Osteocyte (in vitro differentiated cells): ENCODE measurements at regions not wholly inside any gene's neighbourhood (a gene's known extent, or its start where the extent isn't known, plus 50 kb on each side); places are given as distances from the start of the nearest gene placed in this dataset.

Source experiments
- DNase-seq: peaks from one replicate; pipeline ENCODE4 v3.0.0; 2021; ENCODE audit warnings: mixed read lengths; ENCODE audit not compliant: unreplicated experiment; ENCODE audit errors: extremely low spot score
- H3K27ac Mint-ChIP-seq: one replicate; pipeline ENCODE4 v1.8.0; 2021; ENCODE audit warnings: mild to moderate bottlenecking, mixed read lengths; ENCODE audit not compliant: unreplicated experiment
- H3K27me3 Mint-ChIP-seq: one replicate; pipeline ENCODE4 v1.8.0; 2021; ENCODE audit warnings: mixed read lengths; ENCODE audit not compliant: unreplicated experiment
- H3K36me3 Mint-ChIP-seq: one replicate; pipeline ENCODE4 v1.8.0; 2021; ENCODE audit warnings: mixed read lengths; ENCODE audit not compliant: unreplicated experiment
- H3K4me1 Mint-ChIP-seq: one replicate; pipeline ENCODE4 v1.8.0; 2021; ENCODE audit warnings: mixed read lengths; ENCODE audit not compliant: unreplicated experiment
- H3K4me3 Mint-ChIP-seq: one replicate; pipeline ENCODE4 v1.8.0; 2021; ENCODE audit warnings: mild to moderate bottlenecking, moderate library complexity, mixed read lengths; ENCODE audit not compliant: unreplicated experiment
- H3K9me3 Mint-ChIP-seq: one replicate; pipeline ENCODE4 v1.8.0; 2021; ENCODE audit warnings: mixed read lengths; ENCODE audit not compliant: unreplicated experiment
- CTCF ChIP-seq: fragments of 200-600 bp; sonication (generic); IDR thresholded peaks from 2 replicates; pipeline ENCODE4 v1.5.0; 2021; ENCODE audit warnings: antibody characterized with exemption, mild to moderate bottlenecking, moderate library complexity

GRCh38 chr5:159844267-159845121 is 71.8 kb upstream of the ADRA1B start:
- Mint-ChIP-seq H3K4me3 (no peak overlapping the region), H3K36me3 (no peaks in the 10 kb centered on the region), H3K27ac (no peak overlapping the region), H3K4me1 (peaks cover 1% of the 10 kb centered on the region), H3K27me3 (peaks cover 48% of the 10 kb centered on the region), H3K9me3 (no peaks in the 10 kb centered on the region)
- TF ChIP-seq CTCF, result no peak
- no peak for DNase-seq

GRCh38 chr5:159849437-159850083 is 66.7 kb upstream of the ADRA1B start:
- H3K4me3 Mint-ChIP-seq, result no peak overlapping the region
- no peaks in the 10 kb centered on the region for H3K36me3 Mint-ChIP-seq
- no peaks in the 10 kb centered on the region for H3K9me3 Mint-ChIP-seq
- no peak for TF ChIP-seq CTCF
- H3K4me1 Mint-ChIP-seq, result peaks cover 5% of the 10 kb centered on the region
- peaks cover 13% of the 10 kb centered on the region for H3K27me3 Mint-ChIP-seq
- H3K27ac Mint-ChIP-seq, result no peak overlapping the region
- DNase-seq, result no peak

GRCh38 chr5:159850160-159850559 is 66.1 kb upstream of the ADRA1B start:
- no peak for DNase-seq
- Mint-ChIP-seq H3K36me3 (no peaks in the 10 kb centered on the region), H3K4me1 (peaks cover 5% of the 10 kb centered on the region), H3K27ac (no peak overlapping the region), H3K4me3 (no peak overlapping the region), H3K27me3 (peaks cover 13% of the 10 kb centered on the region), H3K9me3 (no peaks in the 10 kb centered on the region)
- no peak for TF ChIP-seq CTCF

- Mint-ChIP-seq H3K27ac (no peak overlapping the region), H3K4me1 (peaks cover 5% of the 10 kb centered on the region), H3K4me3 (no peak overlapping the region), H3K36me3 (no peaks in the 10 kb centered on the region), H3K9me3 (no peaks in the 10 kb centered on the region), H3K27me3 (peaks cover 16% of the 10 kb centered on the region)
- no peak for TF ChIP-seq CTCF
- no peak for DNase-seq
Observed at GRCh38 chr5:159851053-159851452, 65.2 kb upstream of the ADRA1B start.

- Mint-ChIP-seq H3K9me3 (no peaks in the 10 kb centered on the region), H3K27ac (no peak overlapping the region), H3K4me1 (no peaks in the 10 kb centered on the region), H3K27me3 (peaks cover 28% of the 10 kb centered on the region), H3K36me3 (no peaks in the 10 kb centered on the region), H3K4me3 (no peak overlapping the region)
- TF ChIP-seq CTCF, result no peak
- no peak for DNase-seq
Observed at GRCh38 chr5:159854916-159855315, 61.4 kb upstream of the ADRA1B start.
